ENCODE measurements at regions not wholly inside any gene's neighbourhood (a gene's known extent, or its start where the extent isn't known, plus 50 kb on each side); places are given as distances from the start of the nearest gene placed in this dataset.

- TF ChIP-seq, protein P1, sequence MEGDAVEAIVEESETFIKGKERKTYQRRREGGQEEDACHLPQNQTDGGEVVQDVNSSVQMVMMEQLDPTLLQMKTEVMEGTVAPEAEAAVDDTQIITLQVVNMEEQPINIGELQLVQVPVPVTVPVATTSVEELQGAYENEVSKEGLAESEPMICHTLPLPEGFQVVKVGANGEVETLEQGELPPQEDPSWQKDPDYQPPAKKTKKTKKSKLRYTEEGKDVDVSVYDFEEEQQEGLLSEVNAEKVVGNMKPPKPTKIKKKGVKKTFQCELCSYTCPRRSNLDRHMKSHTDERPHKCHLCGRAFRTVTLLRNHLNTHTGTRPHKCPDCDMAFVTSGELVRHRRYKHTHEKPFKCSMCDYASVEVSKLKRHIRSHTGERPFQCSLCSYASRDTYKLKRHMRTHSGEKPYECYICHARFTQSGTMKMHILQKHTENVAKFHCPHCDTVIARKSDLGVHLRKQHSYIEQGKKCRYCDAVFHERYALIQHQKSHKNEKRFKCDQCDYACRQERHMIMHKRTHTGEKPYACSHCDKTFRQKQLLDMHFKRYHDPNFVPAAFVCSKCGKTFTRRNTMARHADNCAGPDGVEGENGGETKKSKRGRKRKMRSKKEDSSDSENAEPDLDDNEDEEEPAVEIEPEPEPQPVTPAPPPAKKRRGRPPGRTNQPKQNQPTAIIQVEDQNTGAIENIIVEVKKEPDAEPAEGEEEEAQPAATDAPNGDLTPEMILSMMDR (IDR thresholded peaks at IDR 0.05) = no peak
- TF ChIP-seq POLR2A (IDR thresholded peaks at IDR 0.05) = no peak
These were observed 1298.5 kb downstream of the SUCLG1 start for GRCh38 chr2:83160571-83160970.
